SU-DHL-6 (cell line): ENCODE measurements at regions not wholly inside any gene's neighbourhood (a gene's known extent, or its start where the extent isn't known, plus 50 kb on each side); places are given as distances from the start of the nearest gene placed in this dataset.

Source experiments
- EZH2phosphoT487 ChIP-seq: fragments of 200-600 bp; sonication (generic), shearing (Covaris generic); conservative IDR thresholded peaks from 2 replicates; pipeline ENCODE4 v1.6.1; 2018; ENCODE audit warnings: mild to moderate bottlenecking, antibody characterized with exemption, low read length, moderate library complexity, mixed read lengths
- TF ChIP-seq, protein P1 (sequence below): fragments of 200-600 bp; sonication (generic); IDR thresholded peaks from one replicate; pipeline ENCODE4 v1.5.1; 2017; ENCODE audit warnings: antibody characterized with exemption, mild to moderate bottlenecking, low read length, moderate library complexity; ENCODE audit not compliant: insufficient read depth, poor library complexity, severe bottlenecking

DNA sequence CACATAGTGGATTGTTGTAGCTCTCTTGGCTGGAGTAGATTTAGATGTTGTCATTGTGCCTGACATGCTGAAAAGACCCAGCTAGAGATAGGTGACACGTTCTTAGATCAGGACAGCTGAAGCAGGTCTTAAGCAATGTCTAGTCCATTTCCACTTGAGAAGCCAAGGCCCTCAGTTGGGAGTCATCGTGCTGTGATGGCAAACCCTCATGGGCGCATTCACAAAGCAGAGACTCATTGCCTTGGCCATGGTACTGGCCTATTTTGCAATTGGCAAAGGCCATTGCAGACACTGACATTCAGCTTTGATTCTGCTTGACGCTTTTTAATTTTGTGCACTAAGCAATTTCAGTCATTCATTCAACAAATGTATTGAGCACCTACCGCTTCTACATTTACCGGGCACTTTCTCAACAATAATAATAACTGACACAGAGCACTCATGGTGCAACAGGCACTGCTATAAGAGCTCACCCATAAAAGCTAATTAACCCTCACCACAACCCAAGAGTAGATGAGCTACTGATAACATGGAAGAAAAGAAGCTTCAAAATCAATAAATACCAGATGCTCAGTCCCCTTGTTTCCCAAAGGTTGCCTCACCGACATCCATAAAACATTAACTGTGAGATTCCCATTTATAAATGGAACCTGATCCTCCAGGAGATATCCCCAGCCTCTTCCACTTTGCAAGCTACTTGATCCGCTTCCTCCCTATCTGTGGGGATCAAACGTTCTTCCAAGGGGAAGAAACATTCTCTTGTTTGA, 200.1 kb downstream of the TLE3 start:
- TF ChIP-seq, protein P1, sequence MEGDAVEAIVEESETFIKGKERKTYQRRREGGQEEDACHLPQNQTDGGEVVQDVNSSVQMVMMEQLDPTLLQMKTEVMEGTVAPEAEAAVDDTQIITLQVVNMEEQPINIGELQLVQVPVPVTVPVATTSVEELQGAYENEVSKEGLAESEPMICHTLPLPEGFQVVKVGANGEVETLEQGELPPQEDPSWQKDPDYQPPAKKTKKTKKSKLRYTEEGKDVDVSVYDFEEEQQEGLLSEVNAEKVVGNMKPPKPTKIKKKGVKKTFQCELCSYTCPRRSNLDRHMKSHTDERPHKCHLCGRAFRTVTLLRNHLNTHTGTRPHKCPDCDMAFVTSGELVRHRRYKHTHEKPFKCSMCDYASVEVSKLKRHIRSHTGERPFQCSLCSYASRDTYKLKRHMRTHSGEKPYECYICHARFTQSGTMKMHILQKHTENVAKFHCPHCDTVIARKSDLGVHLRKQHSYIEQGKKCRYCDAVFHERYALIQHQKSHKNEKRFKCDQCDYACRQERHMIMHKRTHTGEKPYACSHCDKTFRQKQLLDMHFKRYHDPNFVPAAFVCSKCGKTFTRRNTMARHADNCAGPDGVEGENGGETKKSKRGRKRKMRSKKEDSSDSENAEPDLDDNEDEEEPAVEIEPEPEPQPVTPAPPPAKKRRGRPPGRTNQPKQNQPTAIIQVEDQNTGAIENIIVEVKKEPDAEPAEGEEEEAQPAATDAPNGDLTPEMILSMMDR: no peak
- TF ChIP-seq EZH2phosphoT487: no peak
